GM21576 (cell line): ENCODE measurements at regions not wholly inside any gene's neighbourhood (a gene's known extent, or its start where the extent isn't known, plus 50 kb on each side); places are given as distances from the start of the nearest gene placed in this dataset.
A peak's percentile ranks its signal among the peaks of the same experiment; 100 is the strongest.
"Not testable (repeated sequence)": the region's sequence is repeated elsewhere in the genome, so short reads cannot be mapped to it uniquely, and the experiment has no call there.

Experiments
- ATAC-seq: cut with Tn5 transposase; IDR thresholded peaks from one replicate; pipeline ENCODE4 v1.9.1; 2021; ENCODE audit warnings: mild to moderate bottlenecking, moderate library complexity; ENCODE audit not compliant: unreplicated experiment

GRCh38 chr12:92436856-92437255 lies 265.9 kb upstream of the PLEKHG7 start:
- no peak for ATAC-seq

- ATAC-seq, result no peak
Observed at GRCh38 chr12:92434607-92435025, 268.2 kb upstream of the PLEKHG7 start.

DNA sequence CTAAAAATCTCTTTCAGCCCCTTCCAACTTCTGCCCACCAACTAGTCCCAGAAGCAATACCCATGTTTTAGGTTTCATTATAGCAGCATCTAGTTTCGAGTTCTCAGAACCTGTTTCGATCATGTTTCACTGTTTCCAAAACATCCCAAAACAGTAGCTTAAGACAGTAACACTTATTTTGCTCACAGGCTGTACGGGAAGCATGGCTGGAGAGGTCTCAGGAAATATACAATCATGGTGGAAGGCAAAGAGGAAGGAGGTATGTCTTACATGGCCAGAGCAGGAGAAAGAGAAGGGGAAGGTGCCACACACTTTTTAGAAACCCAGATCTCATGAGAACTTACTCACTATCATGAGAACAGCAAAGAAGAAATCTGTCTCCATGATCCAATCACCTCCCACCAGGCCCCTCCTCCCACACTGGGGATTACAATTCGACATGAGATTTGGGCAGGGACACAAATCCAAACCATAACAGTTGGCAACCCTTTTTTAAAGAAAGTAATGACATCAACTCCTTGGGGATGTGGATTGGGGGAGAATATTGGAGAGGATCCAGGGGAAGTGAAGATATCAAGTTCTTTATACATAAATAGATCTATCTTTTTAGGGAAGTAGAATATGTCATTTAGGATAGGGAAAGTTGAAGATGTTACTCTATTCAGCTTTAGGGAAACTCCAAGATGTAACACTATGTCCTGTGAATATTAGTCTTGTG lies 269.9 kb upstream of the PLEKHG7 start:
- ATAC-seq, result peak; percentile 82

DNA sequence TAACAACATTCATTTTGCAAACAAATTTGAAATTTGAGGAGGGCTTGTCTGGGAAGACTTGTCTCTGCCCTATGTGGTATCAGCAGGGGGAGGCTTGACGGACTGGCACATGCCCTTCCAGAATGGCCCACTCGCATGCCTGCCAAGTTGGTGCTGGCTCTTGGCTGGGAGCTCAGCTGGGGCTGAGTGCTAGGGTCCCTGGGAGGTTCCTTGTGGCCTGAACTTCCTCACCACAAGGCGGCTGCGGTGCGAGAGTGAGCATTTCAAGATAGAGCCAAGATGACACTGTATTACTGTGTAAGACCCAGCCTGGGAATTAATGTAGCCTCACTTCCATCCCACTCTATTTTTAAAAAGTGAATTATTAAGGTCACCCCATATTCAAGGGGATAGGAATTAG lies 271.6 kb upstream of the PLEKHG7 start:
- ATAC-seq, result no peak

- ATAC-seq, result no peak
Observed at GRCh38 chr12:92426332-92426731, 276.5 kb upstream of the PLEKHG7 start.

DNA sequence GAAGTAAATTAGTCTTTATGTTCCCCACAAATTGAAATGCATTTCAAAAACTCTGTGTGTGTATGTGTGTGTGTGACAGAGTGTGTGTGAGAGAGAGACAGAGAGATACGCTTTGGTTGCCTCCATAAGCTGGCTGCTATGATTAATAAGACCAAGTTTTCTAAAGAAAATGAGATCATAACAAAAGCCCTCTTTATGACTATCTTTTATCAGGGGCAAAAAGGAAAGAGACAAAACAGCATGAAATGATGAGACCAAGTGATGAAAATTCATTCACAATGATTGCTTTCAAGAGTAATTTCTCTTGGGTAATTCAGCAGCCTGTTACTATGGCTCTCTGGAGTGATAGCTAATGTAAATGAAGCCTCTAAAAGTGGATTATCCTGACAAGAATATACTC lies 277.6 kb upstream of the PLEKHG7 start:
- ATAC-seq, result no peak

- ATAC-seq, result no peak
Observed at GRCh38 chr12:92424338-92424737, 278.5 kb upstream of the PLEKHG7 start.

- ATAC-seq, result no peak
Observed at GRCh38 chr12:92421701-92422100, 276.1 kb upstream of the BTG1 start.

DNA sequence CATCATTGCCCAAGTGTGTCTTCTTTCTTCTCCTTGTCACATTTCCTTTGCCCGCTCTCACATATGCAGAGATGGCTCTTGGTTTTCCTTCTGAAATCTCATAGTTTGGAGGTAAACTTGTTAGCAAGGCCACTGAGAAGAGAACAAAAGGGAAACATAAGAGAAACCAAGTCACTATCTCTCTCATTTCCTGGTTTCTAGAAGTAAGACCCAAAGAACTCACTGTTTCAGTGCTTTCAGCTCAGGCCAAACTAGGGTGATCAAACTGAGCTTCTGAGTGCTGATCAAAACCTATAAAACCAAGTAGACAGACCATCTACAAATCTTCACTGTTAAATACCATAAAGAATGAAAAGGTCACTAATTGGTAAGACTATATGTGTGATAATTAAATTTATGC lies 275.4 kb upstream of the BTG1 start:
- no peak for ATAC-seq

- ATAC-seq, result no peak
Observed at GRCh38 chr12:92419201-92419600, 273.6 kb upstream of the BTG1 start.

GRCh38 chr12:92418381-92418780 lies 272.7 kb upstream of the BTG1 start:
- no peak for ATAC-seq

- ATAC-seq, result no peak
Observed at GRCh38 chr12:92417373-92417772, 271.7 kb upstream of the BTG1 start.

DNA sequence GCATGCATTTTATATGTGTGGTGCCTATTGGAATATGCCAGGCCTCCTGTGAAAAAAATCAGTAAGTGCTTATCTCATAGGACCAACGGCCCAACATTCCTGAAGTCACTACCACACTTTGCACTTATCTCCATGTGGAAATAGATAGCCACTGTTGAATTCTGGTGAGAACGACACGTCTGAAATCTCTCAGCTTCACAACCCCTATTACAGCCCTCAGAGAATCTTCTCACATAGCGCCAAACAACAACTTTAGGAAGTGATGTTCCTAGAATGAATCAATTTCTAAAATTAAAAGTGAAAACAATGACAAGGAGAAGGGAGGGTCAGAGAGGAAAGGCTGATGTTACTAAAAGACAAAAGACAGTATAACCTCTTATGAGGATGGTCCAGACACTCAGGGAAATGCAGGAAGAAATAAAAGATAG lies 270.8 kb upstream of the BTG1 start:
- no peak for ATAC-seq

- no peak for ATAC-seq
Observed at GRCh38 chr12:92414170-92415070, 268.8 kb upstream of the BTG1 start.

DNA sequence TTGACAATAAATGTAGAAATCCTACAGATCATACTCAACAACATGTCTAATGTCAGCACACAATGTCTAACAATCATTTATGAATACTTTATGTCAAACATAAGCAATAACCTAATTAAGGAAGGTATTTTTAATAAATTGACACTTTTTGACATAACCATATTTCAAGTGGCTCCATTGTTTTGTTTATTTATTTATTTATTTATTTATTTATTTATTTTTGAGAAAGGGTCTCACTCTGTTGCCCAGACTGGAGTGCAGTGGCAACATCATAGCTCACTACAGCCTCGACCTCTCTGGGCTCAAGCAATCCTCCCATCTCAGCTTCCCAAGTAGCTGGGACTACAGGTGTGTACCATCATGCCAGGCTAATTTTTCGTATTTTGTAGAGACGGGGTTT lies 267.6 kb upstream of the BTG1 start:
- no peak for ATAC-seq

- ATAC-seq, result no peak
Observed at GRCh38 chr12:92412856-92413255, 267.2 kb upstream of the BTG1 start.

DNA sequence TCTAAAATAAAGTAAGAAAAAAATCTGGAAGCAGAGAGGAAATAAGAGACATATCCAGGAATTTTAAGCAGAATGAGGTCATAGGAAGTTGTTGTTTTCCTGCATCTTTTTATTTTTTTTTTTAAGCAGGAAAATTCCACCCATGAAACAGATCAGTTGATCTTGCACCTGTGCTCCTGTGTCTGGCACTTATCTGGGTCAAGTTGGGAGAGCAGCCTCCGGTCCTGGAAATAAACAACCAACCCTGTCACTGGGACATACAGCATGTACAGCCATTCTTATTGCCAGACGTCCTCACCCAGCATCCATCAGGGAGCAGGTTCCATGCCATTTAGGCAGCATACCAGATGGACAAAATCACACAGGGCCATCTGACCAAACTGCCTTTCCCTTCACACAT lies 266.0 kb upstream of the BTG1 start:
- ATAC-seq, result no peak

DNA sequence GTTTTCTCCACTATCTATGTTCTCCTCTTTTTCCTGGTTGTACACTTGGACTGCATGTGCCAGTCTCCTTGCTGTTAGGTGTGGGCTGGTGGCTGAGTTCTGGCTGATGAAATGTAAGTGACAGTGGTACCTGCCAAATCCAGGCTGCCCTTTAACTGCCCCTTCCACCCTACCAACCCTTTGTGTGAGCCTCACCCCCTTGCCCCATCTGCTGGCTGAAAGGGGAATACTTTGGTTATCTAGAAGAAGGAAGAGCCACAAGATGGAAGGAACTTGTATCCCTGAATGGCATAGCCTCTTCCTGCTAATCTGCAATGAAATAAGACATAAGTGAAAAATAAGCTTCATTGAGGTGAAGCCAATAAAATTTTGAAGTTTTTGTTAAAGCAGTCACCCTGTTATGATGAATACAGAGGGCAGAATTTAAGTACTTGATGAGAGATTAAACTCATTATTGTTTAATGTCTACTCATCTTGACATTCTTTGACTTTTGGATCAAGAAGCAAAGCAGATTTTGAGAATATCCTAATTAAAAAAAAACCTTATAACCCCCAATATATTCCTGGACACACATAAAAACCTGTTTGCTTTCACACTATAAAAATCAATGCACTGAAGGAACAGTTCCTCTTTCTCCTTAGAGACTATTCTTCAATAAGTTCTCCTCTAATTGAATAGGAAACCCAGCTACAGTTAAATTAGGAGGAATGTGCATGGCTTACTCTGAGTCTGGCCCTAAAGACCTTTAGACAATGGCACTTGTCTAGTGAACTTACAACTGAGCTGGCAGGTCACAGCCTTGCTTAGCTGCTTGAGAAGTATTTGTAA lies 262.6 kb upstream of the BTG1 start:
- ATAC-seq, result no peak

DNA sequence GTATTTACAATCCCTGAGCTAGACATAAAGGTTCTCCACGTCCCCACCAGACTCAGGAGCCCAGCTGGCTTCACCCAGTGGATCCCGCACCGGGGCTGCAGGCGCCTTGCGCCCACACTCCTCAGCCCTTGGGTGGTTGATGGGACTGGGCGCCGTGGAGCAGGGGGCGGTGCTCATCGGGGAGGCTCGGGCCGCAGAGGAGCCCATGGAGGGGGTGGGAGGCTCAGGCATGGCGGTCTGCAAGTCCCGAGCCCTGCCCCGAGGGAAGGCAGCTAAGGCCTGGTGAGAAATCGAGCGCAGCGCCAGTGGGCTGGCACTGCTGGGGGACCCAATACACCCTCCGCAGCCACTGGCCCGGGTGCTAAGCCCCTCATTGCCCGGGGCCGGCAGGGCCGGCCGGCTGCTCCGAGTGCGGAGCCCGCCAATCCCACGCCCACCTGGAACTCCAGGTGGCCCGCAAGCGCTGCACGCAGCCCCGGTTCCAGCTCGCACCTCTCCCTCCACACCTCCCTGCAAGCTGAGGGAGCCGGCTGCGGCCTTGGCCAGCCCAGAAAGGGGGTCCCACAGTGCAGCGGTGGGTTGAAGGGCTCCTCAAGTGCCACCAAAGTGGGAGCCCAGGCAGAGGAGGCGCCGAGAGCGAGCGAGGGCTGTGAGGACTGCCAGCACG lies 260.9 kb upstream of the BTG1 start:
- not testable (repeated sequence) for ATAC-seq

GRCh38 chr12:92405801-92406251 lies 260.2 kb upstream of the BTG1 start:
- ATAC-seq, result not testable (repeated sequence)

GRCh38 chr12:92404921-92405320 lies 259.3 kb upstream of the BTG1 start:
- ATAC-seq, result no peak
